HG02571 (cell line): ENCODE measurements at regions not wholly inside any gene's neighbourhood (a gene's known extent, or its start where the extent isn't known, plus 50 kb on each side); places are given as distances from the start of the nearest gene placed in this dataset.
"Not testable (repeated sequence)": the region's sequence is repeated elsewhere in the genome, so short reads cannot be mapped to it uniquely, and the experiment has no call there.

ENCODE experiments used
- ATAC-seq: cut with Tn5 transposase; IDR thresholded peaks from one replicate; pipeline ENCODE4 v1.9.1; 2021; ENCODE audit warnings: mild to moderate bottlenecking, moderate library complexity; ENCODE audit not compliant: unreplicated experiment

DNA sequence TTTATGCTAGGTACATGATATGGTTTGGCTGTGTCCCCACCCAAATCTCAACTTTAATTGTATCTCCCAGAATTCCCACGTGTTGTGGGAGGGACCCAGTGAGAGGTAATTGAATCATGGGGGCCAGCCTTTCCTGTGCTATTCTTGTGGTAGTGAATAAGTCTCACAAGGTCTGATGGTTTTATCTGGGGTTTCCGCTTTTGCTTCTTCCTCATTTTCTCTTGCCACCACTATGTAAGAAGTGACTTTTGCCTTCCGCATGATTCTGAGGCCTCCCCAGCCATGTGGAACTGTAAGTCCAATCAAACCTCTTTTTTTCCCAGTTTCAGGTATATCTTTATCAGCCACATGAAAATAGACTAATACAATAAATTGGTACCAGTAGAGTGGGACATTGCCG, 106.2 kb upstream of the UNC5B start:
- ATAC-seq: not testable (repeated sequence)

DNA sequence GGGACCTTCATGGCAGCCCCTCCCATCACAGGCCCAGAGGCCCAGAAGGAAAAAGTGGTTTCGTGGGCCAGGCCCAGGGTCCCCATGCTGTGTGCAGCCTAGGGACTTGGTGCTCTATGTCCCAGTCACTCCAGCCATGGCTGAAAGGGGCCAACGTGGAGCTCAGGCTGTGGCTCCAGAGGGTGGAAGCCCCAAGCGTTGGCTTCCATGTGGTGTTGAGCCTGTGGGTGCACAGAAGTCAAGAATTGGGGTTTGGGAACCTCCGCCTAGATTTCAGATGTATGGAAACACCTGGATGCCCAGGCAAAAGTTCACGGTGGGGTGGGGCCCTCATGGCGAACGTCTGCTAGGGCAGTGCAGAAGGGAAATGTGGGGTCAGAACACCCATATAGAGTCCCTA, 105.3 kb upstream of the UNC5B start:
- ATAC-seq: not testable (repeated sequence)

DNA sequence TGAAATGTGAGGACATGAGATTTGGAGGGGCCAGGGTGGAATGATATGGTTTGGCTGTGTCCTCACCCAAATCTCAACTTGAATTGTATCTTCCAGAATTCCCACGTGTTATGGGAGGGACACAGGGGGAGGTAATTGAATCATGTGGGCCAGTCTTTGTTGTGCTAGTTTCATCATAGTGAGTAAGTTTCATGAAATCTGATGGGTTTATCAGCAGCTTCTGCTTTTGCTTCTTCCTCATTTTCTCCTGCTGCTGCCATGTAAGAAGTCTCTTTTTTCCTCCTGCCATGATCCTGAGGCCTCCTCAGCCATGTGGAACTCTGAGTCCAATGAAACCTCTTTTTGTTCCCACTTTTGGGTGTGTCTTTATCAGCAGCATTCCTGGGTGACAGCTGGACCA, 104.3 kb upstream of the UNC5B start:
- not testable (repeated sequence) for ATAC-seq

DNA sequence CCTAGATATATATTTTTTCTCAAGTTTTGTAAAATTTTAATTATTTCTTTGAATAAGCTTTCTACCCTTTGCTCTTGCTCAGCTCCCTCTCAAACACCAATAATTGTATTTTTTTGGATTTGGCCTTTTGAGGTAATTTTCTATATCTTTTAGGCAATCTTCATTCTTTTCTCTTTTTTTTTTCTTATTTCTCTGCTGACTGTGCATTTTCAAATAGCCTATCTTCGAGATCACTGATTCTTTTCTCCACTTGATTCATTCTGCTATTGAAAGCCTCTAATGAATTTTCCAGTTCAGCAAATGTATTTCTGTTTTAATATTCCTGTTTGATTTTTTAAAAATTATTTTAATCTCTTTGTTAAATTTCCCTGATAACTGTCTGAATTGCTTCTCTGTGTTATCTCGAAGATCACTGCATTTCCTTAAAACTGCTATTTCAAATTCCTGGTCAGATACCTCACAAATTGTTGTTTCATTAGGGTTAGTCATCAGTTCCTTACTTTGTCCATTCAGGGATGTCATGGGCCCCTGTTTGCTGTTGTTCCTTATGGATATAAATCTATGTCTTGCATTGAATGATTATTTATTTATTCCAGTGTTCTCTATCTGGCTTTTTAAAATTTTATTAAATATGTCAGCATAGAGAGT, 100.1 kb upstream of the UNC5B start:
- no peak for ATAC-seq

- ATAC-seq: no peak
Observed at GRCh38 chr10:71116426-71116825, 95.9 kb upstream of the UNC5B start.

DNA sequence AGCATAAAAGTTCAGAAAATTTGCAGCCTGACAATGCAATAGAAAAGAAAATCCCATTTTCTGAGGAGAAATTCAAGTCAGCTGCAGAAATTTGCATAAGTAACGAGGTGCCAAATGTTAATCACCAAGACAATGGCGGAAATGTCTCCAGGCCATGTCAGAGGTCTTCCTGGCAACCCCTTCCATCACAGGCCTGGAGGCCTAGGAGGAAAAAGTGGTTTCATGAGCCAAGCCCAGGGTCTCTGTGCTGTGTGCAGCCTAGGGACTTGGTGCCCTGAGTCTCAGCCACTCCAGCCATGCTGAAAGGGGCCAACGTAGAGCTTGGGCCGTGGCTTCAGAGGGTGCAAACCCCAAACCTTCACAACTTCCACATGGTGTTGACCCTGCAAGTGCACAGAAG, 94.8 kb upstream of the UNC5B start:
- not testable (repeated sequence) for ATAC-seq

DNA sequence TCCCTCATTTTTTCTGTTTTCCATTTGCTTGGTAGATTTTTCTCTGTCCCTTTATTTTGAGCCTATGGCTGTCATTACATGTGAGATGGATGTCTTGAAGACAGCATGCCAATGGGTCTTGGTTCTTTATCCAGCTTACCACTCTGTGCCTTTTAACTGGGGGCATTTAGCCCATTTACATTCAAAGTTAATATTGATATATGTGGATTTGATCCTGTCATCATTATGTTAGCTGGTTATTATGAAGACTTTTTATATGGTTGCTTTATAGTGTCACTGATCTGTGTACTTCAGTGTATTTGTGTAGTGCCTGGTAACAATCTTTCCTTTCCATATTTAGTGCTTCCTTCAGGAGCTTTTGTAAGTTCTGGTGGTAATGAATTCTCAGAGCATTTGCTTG, 89.3 kb upstream of the UNC5B start:
- no peak for ATAC-seq

GRCh38 chr10:71124921-71125748, 87.2 kb upstream of the UNC5B start:
- no peak for ATAC-seq

GRCh38 chr10:71125749-71126107, 86.6 kb upstream of the UNC5B start:
- no peak for ATAC-seq

GRCh38 chr10:71126432-71126831, 85.9 kb upstream of the UNC5B start:
- ATAC-seq: no peak

DNA sequence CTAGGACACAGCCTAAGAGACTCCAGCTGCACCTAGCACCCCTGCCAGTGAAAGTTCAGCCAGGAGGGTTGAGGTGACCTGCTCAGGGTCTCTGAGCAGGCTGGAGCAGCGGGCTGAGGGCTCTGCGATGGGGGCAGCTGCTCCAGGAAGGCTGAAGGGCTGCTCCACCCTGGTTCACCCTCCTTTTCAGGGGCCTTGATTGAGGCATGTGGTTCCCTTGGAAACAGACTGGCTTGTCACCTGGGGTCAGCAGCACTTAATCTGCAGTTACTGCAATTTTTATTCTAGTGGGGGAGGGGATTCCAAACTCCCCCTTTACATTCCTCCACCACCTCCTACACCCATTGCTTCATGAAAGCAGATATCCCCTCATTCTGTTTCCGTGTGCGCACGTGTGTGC, 85.3 kb upstream of the UNC5B start:
- no peak for ATAC-seq

GRCh38 chr10:71127773-71128172, 84.6 kb upstream of the UNC5B start:
- ATAC-seq: no peak

- no peak for ATAC-seq
Observed at GRCh38 chr10:71128311-71128980, 83.9 kb upstream of the UNC5B start.

- no peak for ATAC-seq
Observed at GRCh38 chr10:71131096-71131495, 81.3 kb upstream of the UNC5B start.

DNA sequence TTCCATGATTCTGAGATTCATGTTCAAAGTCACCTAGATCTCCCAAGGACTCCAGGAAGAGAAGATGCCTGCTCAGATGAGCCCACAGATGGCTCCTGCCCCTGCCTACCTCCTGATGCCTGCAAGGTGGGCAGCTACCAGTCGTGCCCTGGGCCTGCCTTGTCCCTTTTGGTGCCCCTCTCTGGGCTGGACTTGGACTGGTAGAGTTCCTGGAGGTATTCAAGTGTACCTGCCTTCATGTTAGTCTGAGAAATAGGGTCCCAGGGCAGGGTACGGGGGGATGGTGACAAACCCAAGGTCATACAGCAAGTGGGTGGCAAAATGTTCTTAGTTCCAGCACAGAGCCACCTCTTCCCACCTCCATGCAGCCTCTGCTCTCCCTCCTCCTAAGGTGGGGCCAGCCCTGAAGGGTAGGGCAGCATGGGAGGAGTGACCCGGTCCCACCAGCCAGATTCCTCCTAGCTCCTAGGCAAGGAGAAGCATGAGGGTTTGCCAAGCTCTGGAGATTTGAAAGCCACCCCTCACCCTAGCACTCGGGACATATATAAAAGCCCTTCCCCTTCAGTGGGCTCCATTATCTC, 80.8 kb upstream of the UNC5B start:
- ATAC-seq: no peak

- no peak for ATAC-seq
Observed at GRCh38 chr10:71132321-71132810, 80.0 kb upstream of the UNC5B start.

GRCh38 chr10:71133710-71134686, 78.4 kb upstream of the UNC5B start:
- ATAC-seq: no peak

DNA sequence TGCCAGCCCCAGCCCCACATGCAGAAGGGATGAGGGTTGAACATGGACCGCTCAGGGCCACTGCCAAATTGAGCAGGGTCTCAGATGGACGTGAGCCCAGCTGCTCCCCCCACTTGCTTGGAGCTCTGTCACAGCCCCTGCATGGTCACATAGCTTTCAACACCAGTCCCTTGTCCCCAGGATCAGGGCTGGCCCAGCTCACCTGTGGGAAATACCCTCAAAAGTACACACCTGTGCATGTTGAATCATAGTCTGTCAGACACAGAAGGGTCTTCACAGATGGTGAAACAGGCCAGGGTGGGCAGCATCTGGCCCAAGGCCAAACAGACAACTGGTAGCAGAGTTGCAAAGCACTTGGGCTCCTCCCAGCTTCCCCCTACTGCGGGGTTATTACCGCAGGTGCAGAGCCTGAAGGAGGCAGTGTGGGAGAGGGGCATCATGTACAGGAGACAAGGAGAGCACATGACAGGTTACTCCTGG, 77.6 kb upstream of the UNC5B start:
- no peak for ATAC-seq

GRCh38 chr10:71135236-71135635, 77.1 kb upstream of the UNC5B start:
- no peak for ATAC-seq

DNA sequence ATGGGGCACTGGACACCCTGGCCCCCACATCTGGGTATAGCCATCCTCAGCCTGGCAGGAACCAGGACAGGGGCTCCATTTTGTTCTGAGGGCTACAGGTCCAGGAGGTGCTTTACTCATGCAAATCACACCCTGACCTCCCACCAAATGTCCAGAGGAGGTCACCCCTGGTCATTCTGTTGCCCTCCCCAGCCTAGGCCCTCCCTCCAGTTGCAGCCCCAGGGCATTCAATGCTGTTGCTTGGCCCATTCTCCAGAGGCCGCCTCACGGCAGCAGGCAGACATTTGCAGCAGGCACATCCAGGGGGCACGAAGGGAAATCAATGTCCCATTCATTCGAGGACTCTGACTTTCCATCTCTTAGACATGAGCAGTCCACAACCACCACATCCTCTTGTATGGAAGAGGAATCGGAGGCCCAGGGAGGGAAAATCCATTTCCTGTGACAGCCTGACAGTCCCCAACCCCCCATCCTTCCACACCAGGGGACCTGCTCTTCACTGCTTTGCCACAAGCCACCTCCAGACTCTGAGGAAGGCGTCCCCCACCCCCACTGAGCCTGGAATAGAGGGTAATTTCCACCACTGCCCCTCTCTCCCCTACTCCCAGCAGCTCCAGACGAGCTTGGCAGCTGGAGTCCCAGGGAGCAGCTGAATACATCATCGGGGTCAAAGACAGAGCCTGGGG, 76.2 kb upstream of the UNC5B start:
- no peak for ATAC-seq
